GM21447 (cell line): ENCODE measurements at regions not wholly inside any gene's neighbourhood (a gene's known extent, or its start where the extent isn't known, plus 50 kb on each side); places are given as distances from the start of the nearest gene placed in this dataset.

ENCODE experiments used
- ATAC-seq: cut with Tn5 transposase; IDR thresholded peaks from one replicate; pipeline ENCODE4 v1.9.1; 2021; ENCODE audit not compliant: unreplicated experiment

GRCh38 chr10:107269626-107270025 is 105.1 kb upstream of the SORCS1 start:
- ATAC-seq: no peak

GRCh38 chr10:107264742-107265141 is 100.2 kb upstream of the SORCS1 start:
- ATAC-seq: no peak

- no peak for ATAC-seq
Observed at GRCh38 chr10:107244122-107244521, 79.6 kb upstream of the SORCS1 start.

- no peak for ATAC-seq
Observed at GRCh38 chr10:107238275-107238674, 73.8 kb upstream of the SORCS1 start.

- ATAC-seq: no peak
Observed at GRCh38 chr10:107232013-107232412, 67.5 kb upstream of the SORCS1 start.

GRCh38 chr10:107230887-107231286 is 66.4 kb upstream of the SORCS1 start:
- ATAC-seq: no peak

- no peak for ATAC-seq
Observed at GRCh38 chr10:107215681-107216080, 51.2 kb upstream of the SORCS1 start.
